Hematopoietic multipotent progenitor cell (in vitro differentiated cells): ENCODE measurements at regions not wholly inside any gene's neighbourhood (a gene's known extent, or its start where the extent isn't known, plus 50 kb on each side); places are given as distances from the start of the nearest gene placed in this dataset.
"Not testable (repeated sequence)": the region's sequence is repeated elsewhere in the genome, so short reads cannot be mapped to it uniquely, and the experiment has no call there.

Source experiments
- DNase-seq, 3 donors: peaks; one replicate each; pipeline ENCODE4 v3.0.0-alpha.2; 2011 to 2015; ENCODE audit warnings: low read depth in 2 of 3, low spot score in 2 of 3

- not testable (repeated sequence) for DNase-seq
These were observed 162.4 kb downstream of the TMEM121 start for GRCh38 chr14:105688664-105689221.

GRCh38 chr14:105689722-105690121 is 163.3 kb downstream of the TMEM121 start:
- DNase-seq = no peak

- DNase-seq = no peak
These were observed 164.3 kb downstream of the TMEM121 start for GRCh38 chr14:105690671-105691070.

GRCh38 chr14:105691321-105692109 is 165.1 kb downstream of the TMEM121 start:
- DNase-seq = not testable (repeated sequence)

GRCh38 chr14:105692110-105692685 is 165.8 kb downstream of the TMEM121 start:
- not testable (repeated sequence) for DNase-seq

GRCh38 chr14:105694961-105695360 is 168.6 kb downstream of the TMEM121 start:
- no peak for DNase-seq

- not testable (repeated sequence) for DNase-seq
These were observed 170.0 kb downstream of the TMEM121 start for GRCh38 chr14:105696388-105696787.

- DNase-seq = not testable (repeated sequence)
These were observed 171.0 kb downstream of the TMEM121 start for GRCh38 chr14:105697414-105697813.

GRCh38 chr14:105697955-105698354 is 171.6 kb downstream of the TMEM121 start:
- DNase-seq = not testable (repeated sequence)

GRCh38 chr14:105698940-105699556 is 172.7 kb downstream of the TMEM121 start:
- DNase-seq = not testable (repeated sequence)

GRCh38 chr14:105699706-105700105 is 173.3 kb downstream of the TMEM121 start:
- DNase-seq = not testable (repeated sequence)

- DNase-seq = not testable (repeated sequence)
These were observed 173.8 kb downstream of the TMEM121 start for GRCh38 chr14:105700146-105700545.

- DNase-seq = no peak
These were observed 174.4 kb downstream of the TMEM121 start for GRCh38 chr14:105700622-105701288.

GRCh38 chr14:105701456-105702274 is 175.3 kb downstream of the TMEM121 start:
- no peak for DNase-seq

- DNase-seq = no peak
These were observed 176.0 kb downstream of the TMEM121 start for GRCh38 chr14:105702275-105702817.

- not testable (repeated sequence) for DNase-seq
These were observed 176.8 kb downstream of the TMEM121 start for GRCh38 chr14:105703044-105703665.

- DNase-seq = not testable (repeated sequence)
These were observed 177.7 kb downstream of the TMEM121 start for GRCh38 chr14:105704091-105704490.

GRCh38 chr14:105704492-105704891 is 178.1 kb downstream of the TMEM121 start:
- not testable (repeated sequence) for DNase-seq

- not testable (repeated sequence) for DNase-seq
These were observed 179.1 kb downstream of the TMEM121 start for GRCh38 chr14:105705512-105705861.
